K562 (cell line): ENCODE measurements at regions not wholly inside any gene's neighbourhood (a gene's known extent, or its start where the extent isn't known, plus 50 kb on each side); places are given as distances from the start of the nearest gene placed in this dataset.

Experiments
- BRF2 ChIP-seq: IDR thresholded peaks from 3 replicates; pipeline ENCODE4 v1.6.1; 2011; ENCODE audit warnings: borderline replicate concordance, mild to moderate bottlenecking; ENCODE audit not compliant: insufficient read length, insufficient read depth
- ZNF318 ChIP-seq, 2 experiments: fragments of 450-650 bp; IDR thresholded peaks; 2 replicates each; pipeline ENCODE4 v1.6.1; 2016; ENCODE audit warnings: mild to moderate bottlenecking in 2 of 2, borderline replicate concordance in 1 of 2, low read depth in 1 of 2, moderate library complexity in 1 of 2

GRCh38 chr13:85254641-85255040, 544.6 kb downstream of the SLITRK6 start (continued):
- TF ChIP-seq ZNF318 (IDR thresholded peaks at IDR 0.05; ENCODE audit: borderline replicate concordance in 1 of 2, low read depth in 1 of 2): no peak
- no peak for TF ChIP-seq BRF2
